ENCODE measurements at regions not wholly inside any gene's neighbourhood (a gene's known extent, or its start where the extent isn't known, plus 50 kb on each side); places are given as distances from the start of the nearest gene placed in this dataset.

GRCh38 chr10:131676800-131677421 lies 223.9 kb upstream of the PPP2R2D start:
- peak overlapping the region; percentile 26; the same call in 1 of the 2 replicates for H3K9ac ChIP-seq (ENCODE audit: low read depth, low read length)
- peaks cover 7% of the 10 kb centered on the region; the same call in 1 of the 2 replicates for H3K27me3 ChIP-seq (ENCODE audit: control insufficient read depth, insufficient read depth, low read length)
- H3K36me3 ChIP-seq (ENCODE audit: control insufficient read depth, insufficient read depth, low read length): no peaks in the 10 kb centered on the region
- peaks cover 25% of the 10 kb centered on the region for H3K4me1 ChIP-seq (ENCODE audit: control insufficient read depth, insufficient read depth, low read length)
- peak overlapping the region; percentile 43 for H3K4me3 ChIP-seq (ENCODE audit: low read depth, low read length)
- H3K9me3 ChIP-seq (ENCODE audit: control insufficient read depth, insufficient read depth, low read length): no peaks in the 10 kb centered on the region
- peak overlapping the region; percentile 82 for H3K27ac ChIP-seq (ENCODE audit: low read depth, low read length)

DNA sequence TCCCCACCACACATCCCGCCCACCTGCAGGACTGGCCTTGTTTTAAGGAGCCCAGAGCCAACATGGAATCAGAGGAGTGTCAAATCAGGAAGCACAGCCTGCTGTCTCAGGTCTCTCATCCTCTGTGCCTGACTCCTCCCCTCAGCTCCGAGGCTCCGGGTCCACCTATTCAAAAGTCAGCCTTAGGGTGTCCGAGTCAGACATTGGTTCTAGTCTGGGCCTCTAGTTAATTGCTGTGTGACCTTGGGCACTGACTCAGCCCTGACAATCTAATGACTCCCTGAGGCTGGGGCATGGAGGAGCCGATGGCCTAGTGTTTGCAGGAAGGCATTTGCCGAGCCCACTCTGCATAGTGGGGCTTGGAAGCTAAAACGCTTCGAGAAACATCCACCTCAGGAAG lies 223.1 kb upstream of the PPP2R2D start:
- H3K36me3 ChIP-seq (ENCODE audit: control insufficient read depth, insufficient read depth, low read length): no peaks in the 10 kb centered on the region
- H3K27me3 ChIP-seq (ENCODE audit: control insufficient read depth, insufficient read depth, low read length): peaks cover 7% of the 10 kb centered on the region; the same call in 1 of the 2 replicates
- H3K4me3 ChIP-seq (ENCODE audit: low read depth, low read length): no peak overlapping the region
- peak overlapping the region; percentile 82 for H3K27ac ChIP-seq (ENCODE audit: low read depth, low read length)
- no peaks in the 10 kb centered on the region for H3K9me3 ChIP-seq (ENCODE audit: control insufficient read depth, insufficient read depth, low read length)
- H3K9ac ChIP-seq (ENCODE audit: low read depth, low read length): no peak overlapping the region
- peaks cover 25% of the 10 kb centered on the region for H3K4me1 ChIP-seq (ENCODE audit: control insufficient read depth, insufficient read depth, low read length)

DNA sequence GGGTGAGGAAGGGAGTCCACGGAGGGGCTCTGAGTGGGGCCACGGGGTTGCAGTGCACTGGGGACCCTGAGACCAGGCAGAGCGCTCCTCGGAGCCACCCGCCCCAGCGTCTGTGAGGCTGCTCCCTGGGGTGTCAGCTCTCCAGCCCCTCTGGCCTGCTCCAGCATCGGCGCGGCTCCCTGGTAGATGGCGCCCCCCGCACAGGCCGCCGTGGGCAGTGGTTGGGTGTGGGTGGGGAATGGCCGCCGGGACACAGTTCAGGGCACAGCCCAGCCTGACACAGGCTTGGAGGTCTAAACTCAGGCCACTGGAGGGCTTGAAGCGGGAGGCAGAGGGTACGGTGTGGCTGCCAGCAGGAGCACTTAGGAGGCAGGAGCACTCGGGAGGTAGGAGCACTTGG lies 222.6 kb upstream of the PPP2R2D start:
- Histone ChIP-seq H3K4me1 (ENCODE audit: control insufficient read depth, insufficient read depth, low read length) (peaks cover 25% of the 10 kb centered on the region), H3K9ac (ENCODE audit: low read depth, low read length) (no peak overlapping the region), H3K36me3 (ENCODE audit: control insufficient read depth, insufficient read depth, low read length) (no peaks in the 10 kb centered on the region), H3K27ac (ENCODE audit: low read depth, low read length) (no peak overlapping the region), H3K9me3 (ENCODE audit: control insufficient read depth, insufficient read depth, low read length) (no peaks in the 10 kb centered on the region), H3K27me3 (ENCODE audit: control insufficient read depth, insufficient read depth, low read length) (peaks cover 7% of the 10 kb centered on the region; the same call in 1 of the 2 replicates), H3K4me3 (ENCODE audit: low read depth, low read length) (no peak overlapping the region)

- H3K9ac ChIP-seq (ENCODE audit: low read depth, low read length): no peak overlapping the region
- no peaks in the 10 kb centered on the region for H3K36me3 ChIP-seq (ENCODE audit: control insufficient read depth, insufficient read depth, low read length)
- H3K9me3 ChIP-seq (ENCODE audit: control insufficient read depth, insufficient read depth, low read length): no peaks in the 10 kb centered on the region
- H3K27ac ChIP-seq (ENCODE audit: low read depth, low read length): no peak overlapping the region
- peaks cover 25% of the 10 kb centered on the region for H3K4me1 ChIP-seq (ENCODE audit: control insufficient read depth, insufficient read depth, low read length)
- H3K27me3 ChIP-seq (ENCODE audit: control insufficient read depth, insufficient read depth, low read length): peaks cover 7% of the 10 kb centered on the region; the same call in 1 of the 2 replicates
- H3K4me3 ChIP-seq (ENCODE audit: low read depth, low read length): no peak overlapping the region
These were observed 222.2 kb upstream of the PPP2R2D start for GRCh38 chr10:131678613-131679012.

DNA sequence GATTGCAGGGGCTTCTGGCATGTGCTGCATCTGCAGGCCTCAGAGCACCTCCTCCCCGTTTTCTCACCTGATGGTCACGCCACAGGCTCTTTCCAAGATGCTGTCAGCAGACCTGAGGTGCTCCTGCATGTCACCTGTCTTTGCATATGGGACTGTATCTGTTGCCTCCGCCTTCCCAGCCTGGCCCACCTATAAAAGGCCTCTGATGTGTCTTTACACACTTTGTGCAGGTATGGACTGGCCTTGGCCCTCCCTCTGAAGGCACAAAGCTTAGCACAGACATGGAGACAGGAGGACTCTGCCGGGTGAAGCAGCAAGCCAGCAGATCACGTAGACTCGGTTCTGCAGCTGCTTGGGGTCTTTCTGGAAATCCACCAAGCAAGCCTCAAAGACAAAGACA lies 220.9 kb upstream of the PPP2R2D start:
- Histone ChIP-seq H3K4me1 (ENCODE audit: control insufficient read depth, insufficient read depth, low read length) (peaks cover 25% of the 10 kb centered on the region), H3K4me3 (ENCODE audit: low read depth, low read length) (no peak overlapping the region), H3K9ac (ENCODE audit: low read depth, low read length) (no peak overlapping the region), H3K9me3 (ENCODE audit: control insufficient read depth, insufficient read depth, low read length) (no peaks in the 10 kb centered on the region), H3K27ac (ENCODE audit: low read depth, low read length) (no peak overlapping the region), H3K27me3 (ENCODE audit: control insufficient read depth, insufficient read depth, low read length) (peaks cover 7% of the 10 kb centered on the region; the same call in 1 of the 2 replicates), H3K36me3 (ENCODE audit: control insufficient read depth, insufficient read depth, low read length) (no peaks in the 10 kb centered on the region)

GRCh38 chr10:131681122-131681521 lies 219.7 kb upstream of the PPP2R2D start:
- Histone ChIP-seq H3K9me3 (ENCODE audit: control insufficient read depth, insufficient read depth, low read length) (no peaks in the 10 kb centered on the region), H3K27me3 (ENCODE audit: control insufficient read depth, insufficient read depth, low read length) (peaks cover 4% of the 10 kb centered on the region; the same call in 1 of the 2 replicates), H3K4me3 (ENCODE audit: low read depth, low read length) (no peak overlapping the region), H3K27ac (ENCODE audit: low read depth, low read length) (no peak overlapping the region), H3K9ac (ENCODE audit: low read depth, low read length) (no peak overlapping the region), H3K36me3 (ENCODE audit: control insufficient read depth, insufficient read depth, low read length) (no peaks in the 10 kb centered on the region), H3K4me1 (ENCODE audit: control insufficient read depth, insufficient read depth, low read length) (peaks cover 20% of the 10 kb centered on the region)

GRCh38 chr10:131681656-131682055 lies 219.2 kb upstream of the PPP2R2D start:
- Histone ChIP-seq H3K27me3 (ENCODE audit: control insufficient read depth, insufficient read depth, low read length) (peaks cover 2% of the 10 kb centered on the region; the same call in 1 of the 2 replicates), H3K9me3 (ENCODE audit: control insufficient read depth, insufficient read depth, low read length) (no peaks in the 10 kb centered on the region), H3K9ac (ENCODE audit: low read depth, low read length) (no peak overlapping the region), H3K4me1 (ENCODE audit: control insufficient read depth, insufficient read depth, low read length) (peaks cover 15% of the 10 kb centered on the region), H3K36me3 (ENCODE audit: control insufficient read depth, insufficient read depth, low read length) (no peaks in the 10 kb centered on the region), H3K4me3 (ENCODE audit: low read depth, low read length) (no peak overlapping the region), H3K27ac (ENCODE audit: low read depth, low read length) (no peak overlapping the region)

GRCh38 chr10:131682271-131682962 lies 218.4 kb upstream of the PPP2R2D start:
- H3K27me3 ChIP-seq (ENCODE audit: control insufficient read depth, insufficient read depth, low read length): peaks cover 2% of the 10 kb centered on the region; the same call in 1 of the 2 replicates
- H3K9ac ChIP-seq (ENCODE audit: low read depth, low read length): no peak overlapping the region

GRCh38 chr10:131683281-131683861 lies 217.4 kb upstream of the PPP2R2D start:
- Histone ChIP-seq H3K4me3 (ENCODE audit: low read depth, low read length) (no peak overlapping the region), H3K9ac (ENCODE audit: low read depth, low read length) (no peak overlapping the region), H3K27ac (ENCODE audit: low read depth, low read length) (no peak overlapping the region), H3K4me1 (ENCODE audit: control insufficient read depth, insufficient read depth, low read length) (0 out of 2 replicates have a peak, but pooled peaks cover 3% of the 10 kb centered on the region), H3K36me3 (ENCODE audit: control insufficient read depth, insufficient read depth, low read length) (no peaks in the 10 kb centered on the region), H3K9me3 (ENCODE audit: control insufficient read depth, insufficient read depth, low read length) (no peaks in the 10 kb centered on the region), H3K27me3 (ENCODE audit: control insufficient read depth, insufficient read depth, low read length) (peaks cover under 1% of the 10 kb centered on the region; the same call in 1 of the 2 replicates)

More at GRCh38 chr10:131682271-131682962, 218.4 kb upstream of the PPP2R2D start:
- peaks cover 9% of the 10 kb centered on the region; the same call in 1 of the 2 replicates for H3K4me1 ChIP-seq (ENCODE audit: control insufficient read depth, insufficient read depth, low read length)
- no peaks in the 10 kb centered on the region for H3K9me3 ChIP-seq (ENCODE audit: control insufficient read depth, insufficient read depth, low read length)
- H3K36me3 ChIP-seq (ENCODE audit: control insufficient read depth, insufficient read depth, low read length): no peaks in the 10 kb centered on the region
- H3K4me3 ChIP-seq (ENCODE audit: low read depth, low read length): no peak overlapping the region
- H3K27ac ChIP-seq (ENCODE audit: low read depth, low read length): no peak overlapping the region

- Histone ChIP-seq H3K36me3 (ENCODE audit: control insufficient read depth, insufficient read depth, low read length) (no peaks in the 10 kb centered on the region), H3K9ac (ENCODE audit: low read depth, low read length) (no peak overlapping the region), H3K9me3 (ENCODE audit: control insufficient read depth, insufficient read depth, low read length) (no peaks in the 10 kb centered on the region), H3K27ac (ENCODE audit: low read depth, low read length) (no peak overlapping the region), H3K4me3 (ENCODE audit: low read depth, low read length) (no peak overlapping the region), H3K27me3 (ENCODE audit: control insufficient read depth, insufficient read depth, low read length) (no peaks in the 10 kb centered on the region; the same call in 1 of the 2 replicates), H3K4me1 (ENCODE audit: control insufficient read depth, insufficient read depth, low read length) (0 out of 2 replicates have a peak, but pooled peaks cover 3% of the 10 kb centered on the region)
These were observed 216.9 kb upstream of the PPP2R2D start for GRCh38 chr10:131683941-131684340.

DNA sequence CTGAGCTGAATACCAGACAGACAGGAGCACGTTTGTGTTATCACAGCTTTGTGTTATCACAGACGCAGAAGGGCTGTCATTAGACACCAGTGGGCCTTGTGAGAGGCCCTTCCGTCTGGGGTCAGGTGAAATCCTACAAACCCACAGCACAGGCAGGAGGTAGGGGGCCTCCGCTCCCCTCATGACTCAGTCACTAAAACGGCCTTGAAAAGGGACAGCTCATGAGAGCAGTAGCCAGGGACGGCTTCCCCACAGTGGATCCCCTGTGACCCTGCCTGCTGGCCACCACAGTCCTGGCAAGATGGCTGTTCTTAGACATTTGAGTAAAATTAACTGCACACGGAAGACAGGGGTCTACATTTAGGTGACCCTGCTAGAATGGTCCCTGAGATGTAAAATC lies 215.8 kb upstream of the PPP2R2D start:
- H3K4me1 ChIP-seq (ENCODE audit: control insufficient read depth, insufficient read depth, low read length): 0 out of 2 replicates have a peak, but pooled peaks cover 3% of the 10 kb centered on the region
- H3K9me3 ChIP-seq (ENCODE audit: control insufficient read depth, insufficient read depth, low read length): no peaks in the 10 kb centered on the region
- no peaks in the 10 kb centered on the region for H3K27me3 ChIP-seq (ENCODE audit: control insufficient read depth, insufficient read depth, low read length)
- no peak overlapping the region for H3K4me3 ChIP-seq (ENCODE audit: low read depth, low read length)
- H3K36me3 ChIP-seq (ENCODE audit: control insufficient read depth, insufficient read depth, low read length): no peaks in the 10 kb centered on the region
- no peak overlapping the region for H3K27ac ChIP-seq (ENCODE audit: low read depth, low read length)
- no peak overlapping the region for H3K9ac ChIP-seq (ENCODE audit: low read depth, low read length)
